ENCODE measurements at regions not wholly inside any gene's neighbourhood (a gene's known extent, or its start where the extent isn't known, plus 50 kb on each side); places are given as distances from the start of the nearest gene placed in this dataset.

DNA sequence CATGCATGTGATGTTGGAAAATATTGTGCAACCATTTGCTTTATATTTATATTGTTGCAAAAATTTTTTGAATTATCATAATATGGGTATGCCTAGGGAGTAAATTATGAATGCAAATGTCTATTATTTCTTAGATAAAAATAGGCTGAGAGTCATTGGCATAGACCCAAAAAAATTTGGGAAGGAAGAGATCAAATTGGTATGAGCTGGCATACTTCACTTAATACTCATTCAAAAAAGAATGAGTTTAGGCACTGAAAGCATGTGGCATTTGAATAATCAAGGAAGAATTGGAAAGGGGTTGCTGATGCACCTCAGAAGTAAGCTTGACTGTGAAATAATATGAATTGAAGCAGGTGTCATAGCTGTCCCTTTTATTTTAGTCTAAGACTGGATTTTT, 764.0 kb upstream of the DPPA4 start:
- peak; percentile 35 for DNase-seq (ENCODE audit: low spot score)

DNA sequence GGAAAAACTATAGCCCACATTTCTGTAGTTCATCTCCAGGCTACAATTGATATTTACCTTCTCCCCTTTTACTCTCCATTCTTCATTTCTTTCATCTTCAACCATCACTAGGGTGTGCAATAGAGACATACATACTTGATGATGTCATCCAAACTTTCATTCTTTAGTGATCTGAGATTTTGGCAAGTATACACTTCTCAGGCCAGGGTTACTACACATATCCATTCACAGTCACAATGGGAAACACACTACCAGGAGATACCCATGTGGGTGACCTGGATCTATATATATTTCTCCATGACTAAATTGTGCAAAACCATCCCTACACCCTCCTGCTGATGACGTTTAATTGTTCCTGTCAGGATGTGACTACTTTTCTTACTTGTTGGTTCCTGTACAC, 769.5 kb upstream of the DPPA4 start:
- no peak for DNase-seq (ENCODE audit: low spot score)

DNA sequence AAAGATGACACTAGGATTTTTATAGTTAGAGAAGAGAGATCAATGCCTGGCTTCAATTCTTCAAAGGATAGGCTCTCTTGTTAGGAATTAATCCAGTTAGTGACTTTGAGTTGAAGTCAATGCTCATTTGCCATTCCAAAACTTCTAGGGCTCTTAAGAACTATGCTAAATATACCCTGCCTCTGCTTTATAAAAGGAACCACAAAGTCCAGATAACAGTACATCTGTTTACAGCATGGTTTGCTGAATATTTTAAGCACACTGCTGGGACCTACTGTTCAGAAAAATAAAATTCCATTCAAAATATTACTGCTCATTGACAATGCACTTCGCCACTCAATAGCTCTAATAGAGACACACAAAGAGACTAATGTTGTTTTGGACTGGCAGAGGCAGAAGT, 786.6 kb upstream of the DPPA4 start:
- DNase-seq (ENCODE audit: low spot score): no peak

DNA sequence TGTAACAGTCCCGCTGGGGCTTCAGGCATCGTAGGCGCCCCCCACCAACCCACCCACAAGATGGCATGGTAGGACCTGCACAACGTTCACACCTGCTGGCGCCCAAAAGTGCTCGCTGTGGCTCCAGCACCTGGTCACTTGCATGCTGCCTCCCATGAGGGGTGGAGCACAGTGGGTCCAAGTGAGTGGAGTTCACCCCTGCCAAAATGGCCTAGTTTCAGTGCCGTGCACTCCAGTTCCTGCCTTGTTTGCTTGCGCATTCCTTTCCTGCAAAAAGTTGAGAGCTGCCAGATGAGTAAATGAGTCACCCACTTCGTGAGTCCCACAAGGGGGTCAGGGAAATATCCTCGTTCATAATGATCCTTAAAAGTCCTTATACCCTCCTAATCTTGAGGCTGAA, 788.7 kb upstream of the DPPA4 start:
- DNase-seq (ENCODE audit: low spot score): no peak

DNA sequence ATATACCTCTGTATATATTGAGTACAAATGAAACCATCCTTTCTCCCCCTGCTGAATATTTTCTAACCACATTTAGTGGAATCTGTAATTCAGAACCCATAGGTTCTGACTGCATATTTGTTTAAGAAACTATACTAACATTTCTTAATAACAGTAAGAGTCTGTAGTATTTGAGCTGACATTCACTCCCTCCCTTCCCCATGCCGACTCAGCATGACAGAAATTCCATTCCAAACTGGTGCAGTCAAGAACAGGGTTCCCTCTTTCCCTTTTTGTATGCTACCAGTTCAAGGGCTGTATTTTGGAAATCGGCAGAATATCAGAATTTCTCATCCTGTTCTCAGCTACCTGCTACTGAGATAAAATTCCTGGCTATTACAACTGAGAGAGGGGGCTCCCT, 796.6 kb upstream of the DPPA4 start:
- no peak for DNase-seq (ENCODE audit: low spot score)

DNA sequence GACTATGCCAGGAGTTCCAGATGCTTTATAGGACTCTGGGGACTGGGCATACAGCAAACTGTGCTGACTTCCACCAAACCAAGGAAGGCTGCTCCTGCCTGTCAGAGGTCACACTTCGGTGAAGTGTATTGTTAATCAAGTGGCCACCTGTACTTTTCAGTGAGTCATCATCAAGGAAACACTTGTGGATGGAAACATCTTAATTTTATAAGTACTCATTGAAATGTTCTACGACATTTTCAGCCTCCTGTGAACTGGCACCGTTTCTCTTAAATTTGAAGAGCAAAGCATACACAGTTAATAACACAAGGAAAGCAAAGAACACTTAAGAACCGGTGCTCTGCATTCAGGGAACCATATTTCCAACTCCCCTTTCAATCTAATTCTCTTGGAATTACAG, 801.7 kb upstream of the DPPA4 start:
- DNase-seq (ENCODE audit: low spot score): peak; percentile 41

DNA sequence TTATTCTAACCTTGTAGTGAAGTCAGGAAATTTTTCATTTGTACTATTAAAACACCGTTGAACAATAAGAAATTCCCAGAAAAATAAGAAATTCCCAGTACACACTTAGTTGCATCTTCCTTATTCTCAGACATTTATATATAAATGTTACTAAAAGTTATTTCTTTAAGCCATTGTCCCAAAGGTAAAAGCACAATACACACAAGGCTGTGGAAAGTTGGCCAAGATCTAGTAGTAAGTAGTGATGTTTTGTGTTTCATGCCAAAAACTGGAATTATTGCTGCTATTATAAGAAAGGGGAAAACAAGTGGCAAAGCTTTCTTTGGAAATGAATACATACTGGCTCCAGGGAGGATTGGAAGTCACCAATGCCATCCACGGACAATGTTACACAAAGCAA, 802.5 kb upstream of the DPPA4 start:
- DNase-seq (ENCODE audit: low spot score): no peak

DNA sequence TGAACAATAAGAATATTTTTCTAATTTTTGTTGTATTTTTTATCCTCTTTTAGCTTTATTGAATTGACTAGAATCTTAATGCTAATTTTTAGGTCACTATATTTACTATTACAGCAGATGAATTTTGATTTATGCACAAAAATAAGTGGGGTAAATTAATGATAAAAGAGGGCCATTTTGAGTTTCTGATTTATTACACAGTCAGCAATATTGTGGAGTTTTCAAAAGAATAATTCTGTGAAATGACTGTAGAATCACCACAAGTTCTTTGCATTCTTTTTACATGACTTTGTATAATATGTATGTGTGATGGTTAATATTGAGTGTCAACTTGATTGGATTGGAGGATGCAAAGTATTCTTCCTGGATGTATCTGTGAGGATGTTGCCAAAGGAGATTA, 812.4 kb upstream of the DPPA4 start:
- DNase-seq (ENCODE audit: low spot score): no peak

DNA sequence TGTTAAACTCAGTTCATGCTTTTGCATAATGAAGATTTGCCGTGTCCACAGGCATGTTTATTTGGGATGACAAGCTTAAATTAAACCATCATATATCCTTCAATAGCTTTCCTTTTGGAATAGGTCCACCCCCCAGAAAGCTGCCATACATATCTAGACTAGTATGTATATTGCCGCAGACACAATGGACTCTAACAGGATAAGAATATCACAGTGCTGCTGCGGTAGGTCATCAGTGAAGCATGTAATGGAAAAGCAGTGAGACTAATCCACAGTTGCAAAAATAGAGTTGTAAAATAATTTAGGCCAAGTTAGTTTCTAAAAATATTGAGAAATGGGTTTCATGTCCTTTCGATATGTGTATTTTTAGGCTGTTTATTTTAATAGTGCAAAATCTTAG, 819.9 kb upstream of the DPPA4 start:
- no peak for DNase-seq (ENCODE audit: low spot score)

DNA sequence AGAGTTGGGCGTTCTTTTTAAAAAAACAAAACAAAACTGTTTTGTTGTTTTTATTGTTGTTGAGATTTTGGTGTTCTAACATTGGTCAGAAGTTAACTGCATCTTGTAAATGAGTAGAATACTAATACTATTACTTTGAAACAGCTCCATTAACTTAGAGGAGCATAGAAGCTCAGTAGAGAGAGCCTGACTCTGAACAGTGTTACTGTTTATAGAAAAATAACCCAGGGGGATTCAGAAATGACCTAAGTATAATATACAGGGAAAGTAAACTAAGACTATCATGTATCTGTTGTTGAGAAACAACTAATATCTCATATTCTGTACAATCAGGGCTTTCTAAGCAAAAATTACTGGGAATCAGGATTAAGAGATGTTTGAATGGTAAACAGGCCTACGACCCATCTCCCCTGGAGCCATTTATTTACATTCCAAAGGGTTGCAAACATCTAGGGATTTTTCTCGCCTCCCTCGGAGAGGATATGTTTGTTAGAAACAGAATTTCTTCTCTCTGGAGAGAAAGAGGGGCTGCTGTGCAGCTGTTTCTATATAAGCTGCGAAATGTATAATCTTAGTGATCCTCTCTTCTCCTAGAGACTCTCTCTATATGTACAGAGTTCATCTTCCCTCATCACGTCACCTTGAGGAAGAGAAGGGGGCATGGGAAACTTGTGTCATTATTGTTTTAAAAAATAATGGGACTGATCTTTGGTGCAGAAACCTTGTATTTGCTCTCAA, 827.5 kb upstream of the DPPA4 start:
- DNase-seq (ENCODE audit: low spot score): no peak

DNA sequence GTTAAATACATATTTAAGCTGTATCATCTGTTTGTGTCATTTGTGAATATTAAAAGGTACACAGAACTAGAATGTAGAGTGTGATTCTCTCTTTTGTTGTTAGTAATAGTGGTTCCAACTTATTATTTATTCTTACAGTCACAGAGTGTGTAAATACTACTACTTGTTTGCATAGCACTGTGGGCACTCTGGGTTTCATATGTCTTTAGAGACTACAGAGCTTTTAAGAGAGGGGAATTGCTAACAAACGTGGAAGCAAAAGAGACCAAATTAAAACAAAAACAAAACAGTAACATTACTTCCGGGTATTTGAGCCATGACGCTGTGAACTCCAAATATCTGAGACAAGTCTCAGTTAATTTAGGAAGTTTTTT, 828.0 kb upstream of the DPPA4 start:
- DNase-seq (ENCODE audit: low spot score): no peak

DNA sequence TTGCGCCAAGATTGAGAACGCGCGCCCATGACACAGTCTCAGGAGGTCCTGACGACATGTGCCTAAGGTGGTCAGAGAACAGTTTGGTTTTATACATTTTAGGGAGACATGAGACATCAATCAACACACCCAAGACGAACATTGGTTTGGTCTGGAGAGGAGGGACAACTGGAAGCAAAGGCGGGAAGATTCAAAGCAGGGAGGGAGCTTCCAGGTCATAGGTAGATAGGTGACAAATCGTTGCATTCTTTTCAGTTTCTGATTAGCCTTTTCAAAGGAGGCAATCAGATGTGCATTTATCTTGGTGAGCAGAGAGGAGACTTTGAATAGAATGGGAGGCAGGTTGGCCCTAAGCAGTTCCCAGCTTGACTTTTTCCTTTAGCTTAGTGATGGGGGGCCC, 828.4 kb upstream of the DPPA4 start:
- peak; percentile 2 for DNase-seq (ENCODE audit: low spot score)

DNA sequence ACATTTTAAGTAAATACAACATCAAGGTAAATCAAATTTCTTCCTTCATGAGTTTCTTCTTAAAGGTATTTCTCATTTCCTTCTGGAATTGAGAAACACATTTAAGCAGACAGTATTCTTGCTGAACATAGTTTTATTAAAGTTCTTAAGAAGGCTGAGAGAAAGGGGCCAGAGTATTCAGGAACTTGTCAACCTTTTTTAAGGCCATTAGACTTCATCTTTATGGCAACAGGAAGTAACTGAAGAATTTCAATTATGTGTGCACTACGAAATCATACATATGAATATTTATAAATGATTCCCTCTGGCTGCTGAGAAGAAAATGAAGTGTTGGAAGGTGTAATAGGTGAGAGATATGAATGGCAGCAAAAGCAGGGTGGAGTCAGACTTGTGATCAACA, 829.4 kb upstream of the DPPA4 start:
- peak; percentile 10 for DNase-seq (ENCODE audit: low spot score)

DNA sequence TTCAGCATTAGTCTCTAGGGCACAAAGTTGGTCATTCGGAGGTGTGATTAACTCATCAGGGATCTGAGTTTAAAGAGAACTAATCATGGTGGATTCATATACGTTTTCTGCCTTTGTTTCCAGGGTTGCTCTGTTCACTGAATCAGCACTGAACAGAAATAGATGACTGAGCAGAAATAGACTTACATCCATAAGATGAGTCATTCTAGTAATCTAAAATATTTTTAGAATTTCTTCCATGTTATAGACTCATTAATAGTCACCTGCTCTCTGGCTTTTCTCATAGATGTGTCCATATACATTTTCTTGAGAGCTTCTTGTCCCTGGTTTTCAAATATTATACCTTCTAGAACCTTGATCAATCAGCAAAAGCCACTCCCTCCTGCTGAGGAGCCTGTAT, 837.6 kb upstream of the DPPA4 start:
- no peak for DNase-seq (ENCODE audit: low spot score)

DNA sequence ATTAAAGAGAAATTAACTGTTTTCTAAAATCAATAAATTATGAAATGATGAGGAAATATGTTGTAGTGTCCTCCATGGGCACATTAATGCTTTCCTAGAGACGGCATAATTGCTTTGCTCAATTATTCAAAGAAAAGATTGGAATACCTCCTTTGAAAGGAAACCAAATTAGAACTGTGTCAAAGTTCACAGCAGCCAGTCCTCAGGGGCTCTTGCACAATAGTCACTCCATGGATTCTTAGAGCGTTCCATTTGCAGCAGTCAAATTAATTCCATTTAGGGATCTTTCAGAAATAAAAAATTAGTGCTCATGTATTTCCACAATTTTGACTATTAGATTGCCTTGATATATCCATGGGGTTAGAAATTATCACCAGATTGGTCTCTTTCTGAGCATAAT, 841.6 kb upstream of the DPPA4 start:
- DNase-seq (ENCODE audit: low spot score): no peak

DNA sequence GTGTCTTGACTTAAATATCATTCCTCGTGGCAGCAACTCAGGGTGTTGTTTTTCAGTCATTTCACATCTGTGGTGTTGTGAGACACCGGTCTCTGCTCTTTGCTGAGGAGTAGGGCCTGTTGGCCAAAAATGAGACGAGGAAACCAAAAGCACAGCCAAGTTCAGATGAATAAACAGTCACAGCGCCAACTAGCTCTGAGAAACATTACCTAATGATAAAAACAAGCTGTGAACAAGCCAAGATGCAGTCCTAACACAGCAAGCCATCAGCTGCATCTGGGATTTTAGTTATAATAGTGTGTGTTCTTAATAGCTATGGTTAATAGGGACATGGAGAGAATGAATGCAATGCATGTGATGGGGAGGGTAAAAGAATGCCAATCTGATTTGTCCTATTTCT, 843.4 kb upstream of the DPPA4 start:
- DNase-seq (ENCODE audit: low spot score): no peak

DNA sequence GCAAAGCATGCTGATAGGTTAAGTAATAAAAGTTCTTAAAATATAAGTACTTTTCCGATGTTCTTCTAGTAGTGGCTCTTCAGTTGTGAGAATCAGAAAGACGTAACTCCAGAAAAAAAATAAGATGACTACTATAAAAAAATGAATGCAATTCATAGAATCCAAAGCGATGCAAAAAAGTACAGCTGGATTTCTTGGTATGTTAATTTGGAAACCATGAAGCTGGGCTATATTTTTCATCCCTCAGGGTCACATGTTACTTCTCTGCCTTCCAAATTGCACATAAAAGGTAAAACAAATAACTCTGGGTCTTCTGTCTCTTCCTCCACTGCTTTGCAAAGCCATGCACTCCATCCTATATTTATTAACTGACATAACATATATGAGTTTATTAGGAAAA, 843.9 kb upstream of the DPPA4 start:
- DNase-seq (ENCODE audit: low spot score): no peak

DNA sequence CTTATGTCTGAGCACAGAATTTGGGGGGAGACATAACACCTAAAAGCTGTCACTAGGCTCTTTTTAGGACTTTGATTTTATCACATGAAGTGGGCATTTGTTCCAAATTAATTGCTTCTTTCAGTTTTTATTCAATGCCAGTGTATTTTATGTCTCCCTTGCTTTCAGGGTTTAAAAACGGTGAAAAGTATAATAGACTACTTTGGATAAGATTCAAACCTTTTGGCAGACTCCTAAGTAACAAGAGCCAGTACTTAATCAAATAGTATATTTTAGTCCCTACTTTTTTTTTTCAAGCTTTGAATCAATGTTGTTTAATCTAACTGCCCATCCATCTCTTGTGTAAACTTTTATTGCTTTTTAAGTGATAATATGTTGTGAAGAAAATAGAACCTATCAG, 847.2 kb upstream of the DPPA4 start:
- DNase-seq (ENCODE audit: low spot score): no peak

DNA sequence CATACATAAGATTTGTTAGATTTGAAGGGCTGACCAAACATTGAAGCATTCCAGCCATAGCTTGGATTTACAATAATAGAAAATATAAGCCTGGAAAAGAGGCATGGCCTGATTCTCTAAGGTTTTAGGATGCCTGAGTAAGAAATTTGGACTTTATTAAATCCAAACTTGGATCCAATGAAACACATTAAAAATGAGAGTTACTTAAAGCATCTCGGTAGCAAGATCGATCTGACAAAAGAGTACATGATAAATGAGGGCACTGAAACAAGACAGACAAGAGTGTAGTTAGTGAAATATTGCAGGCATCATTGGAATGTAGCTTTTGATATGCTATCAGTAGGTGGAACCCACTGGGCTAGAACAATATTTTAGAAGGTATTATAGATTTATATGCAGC, 855.7 kb upstream of the DPPA4 start:
- no peak for DNase-seq (ENCODE audit: low spot score)

DNA sequence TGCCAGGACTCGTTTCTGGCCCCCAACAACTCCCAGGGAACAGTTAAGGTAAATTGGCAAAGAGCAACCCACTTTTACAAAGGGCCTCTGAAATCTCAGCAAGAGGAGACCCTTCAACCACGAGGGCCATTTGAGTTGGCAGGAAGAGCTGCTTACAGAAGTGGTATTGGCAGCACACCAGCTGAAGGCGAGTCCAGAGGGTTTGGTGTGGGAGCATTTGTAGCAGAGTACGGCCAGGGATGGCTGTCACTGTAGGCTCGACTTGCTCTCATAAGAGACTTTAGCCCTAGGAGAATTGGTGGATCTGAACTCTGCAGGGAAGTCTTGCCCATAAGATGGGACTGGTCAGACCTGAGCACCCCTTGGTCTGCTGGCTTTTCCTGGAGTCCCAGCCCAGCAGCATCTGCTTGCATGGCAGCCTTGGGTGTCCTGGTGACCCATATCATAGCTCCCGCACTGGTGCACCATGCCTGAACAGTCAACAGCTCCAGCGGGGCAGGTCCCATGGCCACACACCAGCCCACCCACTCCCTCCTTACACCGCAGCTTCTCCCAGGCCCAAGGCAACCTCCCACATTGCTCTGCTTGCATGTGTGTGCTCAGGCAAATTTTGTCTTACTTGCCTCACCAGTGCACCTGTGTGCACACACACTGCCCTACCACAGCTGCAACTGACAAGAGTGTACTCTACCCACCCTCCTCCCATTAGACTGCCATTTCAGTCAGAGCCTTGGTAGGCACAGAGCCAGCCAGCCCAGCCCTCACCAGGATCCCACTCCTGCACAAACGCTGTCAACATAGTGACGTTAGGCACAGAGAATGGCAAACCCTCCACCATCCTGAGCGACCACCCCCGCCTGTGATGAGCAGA, 861.6 kb upstream of the DPPA4 start:
- no peak for DNase-seq (ENCODE audit: low spot score)

DNA sequence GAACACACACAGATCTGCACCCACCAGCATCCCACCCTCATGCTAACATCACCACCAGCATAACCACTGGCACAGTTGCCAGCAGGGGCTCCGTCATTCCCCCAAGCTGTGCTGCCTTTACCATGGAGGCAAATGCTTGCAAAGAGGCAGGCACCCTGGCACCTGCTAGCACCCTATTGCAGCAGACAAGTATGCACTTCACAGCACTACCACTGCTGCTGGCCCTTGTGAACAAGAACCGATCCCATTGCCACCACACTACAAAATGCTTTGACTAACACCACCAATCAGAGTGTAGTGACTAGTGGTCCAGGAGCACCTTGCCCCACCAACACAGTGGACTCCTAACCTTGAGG, 862.2 kb upstream of the DPPA4 start:
- DNase-seq (ENCODE audit: low spot score): no peak

DNA sequence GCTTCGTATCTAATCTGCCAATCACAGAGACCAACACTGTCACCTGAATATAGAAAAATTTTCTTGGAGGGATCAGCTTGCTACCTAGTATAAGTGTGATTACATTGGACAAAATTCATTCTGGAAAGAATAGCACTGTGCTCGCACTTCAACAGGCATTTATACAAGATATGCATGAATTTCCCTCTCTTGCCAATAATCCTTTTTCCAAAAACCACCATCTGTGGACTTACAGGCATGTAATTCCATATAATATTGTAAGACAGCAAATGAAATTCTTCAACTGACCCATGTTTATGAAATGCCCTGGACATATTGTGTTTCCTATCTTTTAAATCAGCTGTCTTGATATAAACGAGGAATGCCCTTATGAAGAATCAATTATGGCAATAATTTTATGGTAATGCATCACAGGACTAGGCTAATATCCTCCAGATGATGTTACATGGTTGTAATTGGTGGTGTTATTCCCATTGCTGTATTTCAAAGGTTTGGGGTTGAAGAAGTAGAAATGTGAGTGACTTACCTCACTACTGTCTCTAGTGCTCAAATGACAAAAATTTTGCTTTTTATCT, 861.4 kb upstream of the NECTIN3 start:
- DNase-seq (ENCODE audit: low spot score): no peak

DNA sequence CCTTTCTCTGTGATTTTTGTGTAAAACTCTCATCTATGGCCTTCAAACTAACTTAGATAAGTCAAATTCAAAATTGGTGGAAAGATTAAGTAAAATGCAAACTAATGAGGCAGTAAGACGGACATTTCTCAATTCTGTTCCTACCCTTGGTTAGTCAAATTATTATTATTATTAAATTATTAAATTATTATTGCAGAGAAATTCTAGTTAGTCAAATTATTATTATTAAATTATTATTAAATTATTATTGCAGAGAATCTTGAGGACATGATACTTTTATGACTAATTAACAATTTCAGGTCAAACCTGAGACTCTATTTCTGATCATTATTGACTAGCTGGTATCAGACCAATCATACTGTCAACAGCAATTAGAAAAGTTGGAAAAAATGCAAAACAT, 845.0 kb upstream of the NECTIN3 start:
- no peak for DNase-seq (ENCODE audit: low spot score)

DNA sequence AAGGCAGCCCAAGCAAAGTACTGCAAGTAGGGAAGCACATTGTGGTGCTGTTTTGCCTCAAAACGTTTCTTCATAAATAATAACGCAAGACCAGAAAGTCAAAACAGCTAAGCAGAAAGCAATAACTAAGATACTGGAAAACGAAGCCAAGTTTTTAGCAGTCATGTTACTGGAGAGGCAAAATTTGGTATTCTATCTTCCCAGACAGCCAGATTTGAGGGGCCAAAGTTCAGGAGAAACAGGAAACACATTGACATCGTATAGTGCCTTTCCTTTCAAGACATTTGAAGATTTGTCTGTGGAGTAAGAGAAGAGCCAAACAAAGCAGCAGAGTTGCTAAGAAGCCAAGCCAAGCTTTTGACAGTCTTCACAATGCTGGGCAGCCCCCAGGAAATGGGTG, 843.6 kb upstream of the NECTIN3 start:
- DNase-seq (ENCODE audit: low spot score): no peak
